Myocyte (in vitro differentiated cells): ENCODE measurements at regions not wholly inside any gene's neighbourhood (a gene's known extent, or its start where the extent isn't known, plus 50 kb on each side); places are given as distances from the start of the nearest gene placed in this dataset.
"Not testable (repeated sequence)": the region's sequence is repeated elsewhere in the genome, so short reads cannot be mapped to it uniquely, and the experiment has no call there.

Experiments
- DNase-seq: peaks from one replicate; pipeline ENCODE4 v3.0.0-alpha.2; 2012; ENCODE audit warnings: low read depth

DNA sequence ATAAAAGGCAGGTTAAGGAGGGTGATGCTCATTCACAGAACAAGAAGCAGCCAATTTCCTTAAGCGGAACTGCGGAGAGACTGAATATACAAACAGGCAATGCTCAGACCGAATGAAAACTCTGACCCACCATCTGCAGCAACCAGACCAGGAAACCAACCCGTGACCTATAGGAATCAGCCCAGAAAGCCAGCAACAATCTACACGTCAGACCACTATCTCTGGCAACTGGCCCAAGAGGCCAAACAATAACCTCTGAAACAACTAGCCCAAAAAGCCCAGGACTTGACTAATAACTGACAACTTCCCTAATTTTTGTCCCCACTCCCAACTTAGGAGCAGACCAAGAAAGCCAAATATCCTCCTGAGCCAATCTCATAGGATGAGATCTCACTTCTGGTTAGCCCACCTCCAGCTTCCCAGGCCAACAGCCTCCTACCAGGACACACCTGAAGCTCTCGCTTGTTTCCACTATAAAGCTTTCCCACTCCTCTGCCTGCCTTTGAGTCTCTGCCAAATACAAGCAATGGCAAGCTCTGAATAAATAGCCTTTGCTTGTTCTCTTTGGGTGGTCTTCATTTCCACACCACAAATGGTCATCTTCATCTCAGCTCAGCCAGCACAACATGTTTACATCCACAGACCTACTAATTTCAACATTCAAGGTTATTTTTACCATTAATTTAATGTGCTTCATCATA, 168.5 kb downstream of the HSD17B3 start:
- no peak for DNase-seq

DNA sequence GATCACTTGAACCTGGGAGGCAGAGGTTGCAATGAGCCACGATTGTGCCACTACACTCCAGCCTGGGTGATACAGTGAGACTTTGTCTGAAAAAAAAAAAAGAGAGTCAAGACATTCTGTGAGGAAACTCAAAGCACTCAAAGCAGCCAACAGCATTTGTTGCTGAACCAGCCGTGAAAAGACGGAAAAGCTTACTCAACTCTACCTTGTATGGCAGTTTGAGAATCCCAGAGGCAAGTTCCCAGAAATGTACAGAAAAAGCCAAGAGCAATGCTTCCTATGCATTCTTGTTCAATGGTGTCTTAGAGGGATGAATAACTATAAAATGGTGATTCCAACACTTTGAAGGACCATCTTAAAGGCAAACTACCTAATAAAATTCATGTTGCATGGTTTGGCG, 170.2 kb downstream of the HSD17B3 start:
- no peak for DNase-seq

DNA sequence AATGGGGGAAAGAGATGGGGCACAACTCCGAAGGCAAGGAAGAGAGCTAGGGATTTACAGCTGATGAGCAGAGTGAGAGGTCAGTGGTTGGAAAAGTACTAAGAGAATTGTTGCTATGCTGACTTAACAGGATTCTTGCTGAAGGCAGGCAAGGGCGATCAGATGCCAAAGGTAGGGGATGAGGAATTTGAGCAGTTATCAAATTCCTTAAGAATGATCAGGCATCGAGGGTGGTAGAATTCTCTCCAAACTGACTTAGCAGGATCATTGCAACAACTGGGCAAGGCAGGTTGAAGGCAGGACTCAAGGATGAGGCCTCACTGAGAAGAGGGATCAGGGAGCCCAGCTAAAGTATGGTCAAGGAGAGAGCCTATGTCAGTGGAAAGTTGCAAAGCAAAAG, 171.0 kb downstream of the HSD17B3 start:
- DNase-seq = no peak

DNA sequence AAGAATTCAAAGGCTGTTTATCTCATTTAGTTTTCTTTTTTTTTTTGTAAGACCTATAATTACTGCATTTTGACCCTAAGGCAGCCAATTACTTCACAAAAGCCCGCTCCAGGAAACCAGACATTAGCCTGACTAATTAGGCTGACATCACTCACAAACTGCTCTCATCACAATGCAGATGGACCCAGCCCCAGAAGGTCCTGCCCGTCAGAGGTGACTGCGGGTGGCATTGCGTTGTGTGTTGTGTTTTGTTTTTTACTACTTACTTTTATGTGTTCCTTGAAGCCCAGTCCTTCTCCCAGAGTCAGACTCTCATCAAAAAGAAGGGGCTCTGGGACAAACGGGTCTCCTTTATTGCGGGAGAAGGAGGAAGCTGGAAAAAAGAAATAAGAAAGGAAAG, 172.2 kb downstream of the HSD17B3 start:
- DNase-seq = no peak

DNA sequence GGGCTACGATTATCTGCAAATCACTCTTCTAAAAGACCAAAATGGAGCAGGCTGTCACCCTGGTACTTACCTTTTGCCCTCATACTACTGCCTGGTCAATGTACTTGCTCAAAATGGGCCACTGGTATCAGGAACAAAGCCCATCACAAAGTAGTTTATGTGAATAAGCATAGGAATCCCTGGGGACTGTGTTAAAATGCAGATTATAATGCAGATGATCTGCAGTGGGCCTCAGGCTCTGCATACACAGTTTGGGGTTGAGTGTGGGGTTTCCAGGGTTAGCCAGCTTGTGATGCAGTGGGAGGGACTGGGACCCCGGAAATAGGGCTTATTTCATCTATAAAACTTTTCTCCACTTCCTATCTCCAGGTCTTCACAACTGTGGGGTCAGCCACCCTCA, 173.1 kb downstream of the HSD17B3 start:
- no peak for DNase-seq

DNA sequence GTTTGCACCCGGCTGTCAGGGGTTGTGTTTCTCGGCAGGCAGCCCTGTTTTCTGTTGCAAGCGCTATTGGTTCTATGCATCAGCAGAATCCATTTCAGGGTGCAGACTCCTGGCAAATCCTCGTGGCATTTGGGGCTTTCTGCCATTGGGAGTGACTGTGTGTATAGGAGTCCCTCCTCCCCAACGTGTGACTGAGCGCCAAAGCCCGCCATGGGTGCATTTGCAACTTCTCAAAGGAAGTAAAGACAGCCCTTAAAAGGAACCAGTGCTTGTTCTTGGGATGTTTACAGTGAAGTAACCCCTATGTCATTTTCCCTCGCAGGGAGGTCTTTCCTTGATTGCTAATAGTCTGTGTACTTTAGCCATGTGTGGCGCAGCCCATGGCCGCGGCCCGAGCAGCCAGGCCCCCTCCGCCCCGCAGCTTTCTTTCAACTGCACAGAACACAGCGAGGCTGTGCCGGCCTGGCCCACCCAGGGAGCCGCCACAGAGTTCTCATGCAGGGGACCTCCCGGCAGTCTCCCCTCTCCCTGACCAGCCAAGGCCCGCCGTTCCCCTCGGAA, 175.6 kb downstream of the HSD17B3 start:
- DNase-seq = no peak

DNA sequence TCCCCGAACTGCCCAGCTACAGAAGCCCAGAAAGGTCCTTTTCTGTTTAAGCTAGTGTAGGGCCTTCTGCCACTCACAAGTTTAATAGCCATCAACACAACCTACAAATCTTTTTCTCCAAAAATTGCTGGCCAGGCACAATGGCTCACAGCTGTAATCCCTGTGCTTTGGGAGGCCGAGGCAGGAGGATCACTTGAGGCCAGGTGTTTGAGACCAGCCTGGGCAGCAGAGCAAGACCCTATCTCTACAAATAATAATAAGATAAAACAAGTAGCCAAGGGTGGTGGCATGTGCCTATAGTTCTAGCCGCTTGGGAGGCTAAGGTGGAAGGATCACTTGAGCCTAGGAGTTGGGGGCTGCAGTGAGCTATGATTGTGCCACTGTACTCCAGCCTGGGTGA, 176.4 kb downstream of the HSD17B3 start:
- no peak for DNase-seq

DNA sequence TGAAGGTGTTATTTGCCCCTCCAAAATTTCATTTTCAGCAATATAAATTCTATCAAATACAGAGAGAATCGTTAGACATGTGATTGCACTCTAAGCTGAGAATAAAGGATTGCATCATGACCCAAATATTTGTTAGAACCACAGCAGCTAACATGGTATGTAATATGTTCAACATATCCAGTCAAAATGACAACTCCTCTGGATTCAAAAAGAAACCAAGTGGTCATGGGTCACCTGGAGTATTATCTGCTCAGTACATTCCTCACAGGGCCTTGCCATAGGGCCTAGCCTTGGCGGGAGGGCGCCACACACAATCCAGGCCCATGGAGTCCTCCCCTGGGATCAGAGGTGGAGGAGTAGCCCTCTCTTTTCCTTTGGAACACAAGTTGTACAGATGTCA, 179.2 kb downstream of the HSD17B3 start:
- DNase-seq = peak; percentile 27

DNA sequence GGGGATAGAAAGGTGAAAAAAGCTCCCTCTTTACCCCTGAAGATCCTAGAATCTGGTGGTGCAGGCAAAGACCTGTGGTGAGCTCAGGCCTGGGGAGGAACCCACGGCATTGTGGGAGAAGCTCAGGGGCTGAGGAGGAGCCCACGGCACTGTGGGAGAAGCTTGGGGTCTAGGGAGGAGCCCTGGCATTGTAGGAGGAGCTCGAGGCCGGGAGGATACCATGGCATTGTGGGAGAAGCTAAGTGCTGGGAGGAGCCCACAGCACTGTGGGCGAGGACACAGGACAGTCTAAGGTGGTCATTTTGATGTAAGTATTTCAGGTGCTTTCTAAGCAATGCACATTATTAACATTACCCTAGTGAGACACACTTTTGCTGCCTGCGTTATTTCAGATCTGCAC, 179.7 kb downstream of the HSD17B3 start:
- no peak for DNase-seq

DNA sequence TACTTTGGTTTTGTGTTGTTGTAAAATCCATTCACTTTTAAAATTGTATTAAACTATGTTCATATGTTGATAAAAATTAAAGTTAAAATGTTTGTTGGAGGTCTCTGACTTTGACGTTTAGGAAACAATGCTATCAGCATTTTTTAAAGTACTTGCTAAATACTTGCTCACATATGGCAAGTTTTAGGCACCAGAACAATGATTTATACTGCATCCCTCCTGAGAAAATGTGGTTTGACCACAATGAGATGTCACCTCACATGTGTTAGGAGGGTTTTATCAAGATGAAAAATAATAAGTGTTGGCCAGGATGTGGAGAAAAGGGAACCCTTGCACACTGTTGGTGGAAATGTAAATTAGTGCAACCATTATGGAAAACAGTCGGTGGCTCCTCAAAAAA, 180.8 kb downstream of the HSD17B3 start:
- no peak for DNase-seq

DNA sequence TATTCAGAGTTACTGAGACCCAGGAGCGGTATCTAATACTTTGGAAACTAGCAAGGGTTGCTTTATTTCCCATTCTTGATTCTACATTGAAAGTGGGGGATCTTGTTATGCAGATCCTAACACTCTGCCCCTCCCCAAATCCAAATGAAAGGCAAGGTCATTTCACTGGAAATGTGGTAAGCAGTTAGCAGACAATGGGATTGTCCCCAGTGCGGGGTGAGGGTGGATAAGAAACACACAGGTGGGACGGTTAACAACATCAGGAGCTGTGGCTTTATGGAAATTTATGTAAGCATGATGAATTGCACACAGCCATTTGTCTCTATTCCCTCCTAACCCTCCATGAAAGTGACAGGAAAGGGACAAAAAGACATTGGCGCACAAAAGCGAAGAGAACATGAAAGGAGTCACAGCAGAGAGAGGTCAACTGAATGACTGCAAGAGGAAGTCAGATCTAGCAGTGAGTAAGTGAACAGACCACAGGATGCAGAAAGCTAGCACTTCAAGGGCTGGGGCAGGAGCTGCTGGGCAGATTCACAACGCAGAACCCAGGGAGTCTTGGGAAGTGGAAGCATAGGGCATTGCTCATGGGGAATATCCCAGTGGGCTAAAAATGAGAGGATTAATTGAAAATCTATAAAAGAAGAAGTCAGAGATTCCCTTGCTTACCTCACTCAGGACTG, 184.4 kb downstream of the HSD17B3 start:
- DNase-seq = no peak

DNA sequence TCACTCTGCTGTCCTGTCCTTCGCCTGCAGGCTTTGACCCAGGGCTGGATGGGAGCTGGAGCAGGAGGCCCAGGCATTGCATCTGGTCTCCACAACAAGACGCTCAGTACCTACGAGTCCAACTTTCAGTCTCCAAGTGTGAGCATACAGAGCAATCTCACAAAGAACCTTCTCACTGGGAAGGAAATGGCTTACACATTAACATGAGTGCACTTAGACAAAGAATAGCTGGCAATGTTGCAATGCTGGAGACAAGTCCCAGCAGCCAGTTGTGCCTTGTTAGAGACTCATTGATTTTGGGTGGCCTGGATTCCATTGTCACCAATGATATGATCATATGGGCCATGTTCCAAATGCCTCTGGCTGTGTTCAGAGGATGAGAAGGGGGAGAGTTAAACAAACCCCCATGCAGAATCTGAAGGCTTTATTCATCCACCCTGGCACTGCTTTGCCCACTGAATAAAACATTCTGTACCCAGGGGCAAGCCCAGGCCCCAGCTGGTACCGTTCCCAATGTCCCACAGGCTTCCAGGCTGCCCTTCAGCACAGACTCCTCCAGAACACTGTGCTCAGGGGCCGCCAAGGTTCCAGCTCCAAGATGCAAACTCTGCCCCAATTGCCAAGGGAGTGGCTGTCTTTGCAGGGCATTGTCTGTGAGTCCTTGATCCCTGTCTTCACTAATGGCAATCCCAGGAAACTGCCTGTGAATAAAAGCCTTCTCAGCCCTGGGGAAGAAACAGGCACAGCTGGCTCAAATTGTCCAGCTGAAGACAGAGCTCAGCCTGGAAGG, 185.5 kb downstream of the HSD17B3 start:
- DNase-seq = no peak

DNA sequence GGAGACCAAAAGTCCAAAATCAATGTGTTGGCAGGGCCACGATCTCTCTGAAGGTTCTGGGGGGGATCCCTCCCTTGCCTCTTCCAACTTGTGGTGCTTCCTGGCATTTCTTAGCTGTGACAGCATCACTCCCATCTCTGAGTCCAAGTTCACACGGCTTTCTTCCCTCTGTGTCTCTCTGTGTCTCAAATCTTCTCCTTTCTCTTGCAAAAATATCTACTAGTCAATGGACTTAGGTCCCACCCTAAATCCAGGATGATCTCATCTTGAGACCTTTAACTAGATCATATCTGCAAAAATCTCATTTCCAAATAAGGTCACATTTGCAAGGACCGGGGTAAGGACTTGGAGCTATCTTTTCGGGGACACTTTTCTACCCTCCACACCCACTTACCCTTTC, 186.1 kb downstream of the HSD17B3 start:
- DNase-seq = no peak

DNA sequence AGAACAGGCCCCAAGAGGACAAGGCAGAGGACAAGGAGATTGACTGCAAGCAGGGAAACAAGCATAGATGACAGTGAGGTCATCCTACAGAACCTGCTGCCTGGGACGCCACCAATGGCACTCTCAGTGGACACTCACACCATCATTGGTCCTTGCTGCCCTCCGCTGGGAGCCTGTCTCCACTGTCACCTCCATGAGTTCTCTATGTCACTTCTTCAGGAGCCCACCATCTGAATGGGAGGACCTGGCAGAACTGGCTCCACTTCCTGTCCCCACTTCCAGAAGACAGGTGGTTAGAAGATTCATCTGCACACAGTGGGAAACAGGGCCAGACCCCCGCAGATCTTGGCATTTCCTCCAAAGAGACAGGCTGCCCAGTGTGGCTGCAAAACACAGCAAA, 188.9 kb downstream of the HSD17B3 start:
- no peak for DNase-seq

DNA sequence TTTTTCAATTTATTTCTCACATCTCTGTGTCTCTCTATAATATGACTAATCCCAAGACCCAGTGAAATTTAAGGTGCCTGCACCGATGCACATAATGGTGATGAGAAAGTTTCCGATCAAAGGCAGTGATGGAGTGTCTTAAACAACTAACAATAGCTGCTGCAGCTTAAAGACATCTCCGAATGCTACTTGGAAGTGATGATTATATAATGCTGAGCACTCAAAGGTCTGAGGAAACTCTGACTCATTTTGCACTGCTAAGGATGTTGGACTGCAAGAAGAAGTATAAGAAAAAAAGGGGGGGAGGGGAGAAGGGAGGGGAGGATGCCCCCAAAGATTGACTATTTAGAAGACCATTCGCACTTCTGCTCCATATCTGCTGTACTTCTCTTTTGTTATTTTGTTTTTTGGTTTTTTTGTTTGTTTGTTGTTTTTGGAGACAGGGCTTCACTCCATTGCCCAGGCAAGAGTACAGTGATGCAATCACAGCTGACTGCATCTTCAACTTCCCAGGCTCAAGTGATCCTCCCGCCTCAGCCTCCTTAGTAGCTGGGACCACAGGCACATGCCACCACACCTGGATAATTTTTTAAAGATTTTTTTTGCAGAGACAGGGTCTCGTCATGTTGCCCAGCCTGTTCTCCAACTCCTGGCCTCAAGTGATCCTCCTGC, 192.2 kb downstream of the HSD17B3 start:
- no peak for DNase-seq

DNA sequence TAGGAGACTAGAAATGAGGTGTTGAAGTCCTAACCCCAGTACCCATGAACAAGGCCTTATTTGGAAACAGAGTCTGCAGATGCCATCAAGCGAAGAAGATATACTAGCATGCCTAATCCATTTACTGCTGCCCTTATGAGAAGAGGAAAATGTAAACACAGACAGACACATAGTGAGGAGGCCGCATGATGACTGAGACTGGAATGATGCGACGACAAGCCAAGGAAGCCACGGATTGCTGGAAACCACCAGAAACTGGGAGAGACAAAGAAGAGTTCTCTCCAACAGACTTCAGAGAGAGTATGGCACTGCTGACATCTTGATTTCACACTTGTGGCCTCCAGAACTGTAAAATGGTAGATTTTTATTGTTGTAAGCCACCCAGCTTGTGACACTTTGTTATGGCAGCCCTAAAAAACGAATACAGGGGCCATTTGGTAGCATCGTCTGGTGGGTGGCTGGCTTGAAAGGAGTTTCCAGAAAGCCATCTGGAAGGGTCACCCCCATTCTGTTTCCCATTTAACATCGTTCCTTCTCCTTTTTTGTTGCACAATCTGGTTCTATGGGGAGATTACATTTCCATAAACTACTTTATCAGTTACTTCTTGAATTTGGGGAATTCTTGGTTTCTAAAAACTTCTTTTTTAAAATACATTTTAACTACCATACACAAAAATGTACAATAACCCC, 193.1 kb downstream of the HSD17B3 start:
- no peak for DNase-seq

DNA sequence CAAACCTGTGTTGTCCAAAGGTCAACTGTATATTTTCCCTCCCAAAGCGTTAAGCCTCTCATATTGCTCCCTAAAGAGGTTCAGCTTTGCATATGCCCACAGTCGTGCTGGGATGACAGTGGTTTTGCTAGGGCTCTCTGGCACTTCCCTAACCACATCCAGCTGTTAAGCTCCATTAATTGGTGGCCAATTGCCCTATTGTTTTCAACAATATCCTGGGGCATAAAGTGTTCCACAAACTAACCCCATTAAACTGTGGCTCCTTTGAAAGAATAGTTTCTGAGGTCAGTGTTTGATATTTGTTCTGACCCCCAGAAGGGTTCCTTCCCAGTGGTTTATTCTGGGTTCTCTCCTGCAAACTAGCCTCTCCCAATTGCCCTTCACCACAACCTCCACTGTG, 194.5 kb downstream of the HSD17B3 start:
- peak; percentile 22 for DNase-seq

DNA sequence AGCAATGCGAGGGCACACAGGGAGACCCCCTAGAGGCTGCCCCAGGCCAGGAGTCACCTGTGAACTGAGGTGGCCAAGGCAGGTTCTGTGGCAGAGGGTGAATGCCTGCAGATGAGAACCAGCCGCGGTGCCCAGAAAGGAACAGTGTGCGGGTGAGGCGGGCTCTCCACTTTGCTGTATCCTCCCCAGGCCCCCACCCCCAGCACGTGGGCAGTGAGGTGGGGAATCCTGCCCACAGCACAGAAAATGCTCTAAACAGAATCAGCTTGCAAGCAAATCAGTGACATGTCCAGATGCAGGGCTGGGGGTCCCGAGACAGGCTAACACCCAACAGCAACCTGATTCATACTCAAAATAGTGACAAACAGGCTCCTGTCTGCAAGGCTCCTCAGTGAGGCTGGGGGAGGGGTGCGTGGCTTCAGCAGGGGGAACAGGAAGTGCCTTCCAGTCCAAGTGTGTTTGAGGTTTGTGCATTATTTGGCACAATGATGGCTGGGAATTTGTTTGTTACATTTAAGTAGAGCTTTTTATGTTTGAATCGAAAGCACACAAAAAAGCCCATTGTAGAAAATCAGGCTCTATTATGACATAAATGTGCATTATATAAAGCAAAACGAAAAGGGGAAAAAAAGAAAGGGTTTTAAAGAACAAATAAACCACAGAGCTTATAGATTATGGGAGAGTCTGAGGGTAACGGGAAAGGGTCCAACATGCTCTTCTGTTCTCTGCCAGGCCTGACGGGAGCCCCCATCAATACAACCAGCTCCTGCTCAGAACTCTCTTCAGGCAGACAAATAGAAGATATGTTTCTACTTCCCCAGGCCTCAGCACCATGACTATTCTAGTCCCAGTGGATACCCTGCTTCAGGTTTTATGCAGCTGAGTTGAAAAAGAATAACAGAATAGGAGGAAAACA, 201.3 kb downstream of the HSD17B3 start:
- DNase-seq = no peak

DNA sequence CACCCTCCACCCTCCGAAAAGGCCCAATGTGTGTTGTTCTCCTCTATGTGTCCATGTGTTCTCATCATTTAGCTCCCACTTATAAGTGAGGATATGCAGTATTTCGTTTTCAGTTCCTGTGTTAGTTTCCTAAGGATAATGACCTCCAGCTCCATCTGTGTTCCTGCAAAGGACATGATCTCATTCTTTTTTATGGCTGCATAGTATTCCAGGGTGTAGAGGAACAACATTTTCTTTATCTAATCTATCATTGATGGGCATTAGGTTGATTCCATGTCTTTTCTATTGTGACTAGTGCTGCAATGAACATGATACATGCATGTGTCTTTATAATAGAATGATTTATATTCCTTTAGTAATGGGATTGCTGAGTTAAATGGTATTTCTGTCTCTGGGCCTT, 211.3 kb downstream of the HSD17B3 start:
- not testable (repeated sequence) for DNase-seq
